VCaP (cell line): ENCODE measurements at regions not wholly inside any gene's neighbourhood (a gene's known extent, or its start where the extent isn't known, plus 50 kb on each side); places are given as distances from the start of the nearest gene placed in this dataset.

Experiments used
- H3K27ac ChIP-seq: fragments of 450-650 bp; 2 replicates; pipeline ENCODE4 v1.5.1; 2017
- CTCF ChIP-seq: fragments of 450-650 bp; conservative IDR thresholded peaks from 2 replicates; pipeline ENCODE4 v1.5.1; 2017; ENCODE audit warnings: mild to moderate bottlenecking, moderate library complexity

GRCh38 chr22:26903030-26903856 is 245.9 kb downstream of the MIAT start:
- TF ChIP-seq CTCF: no peak
- H3K27ac ChIP-seq: no peak overlapping the region

GRCh38 chr22:26904483-26904882 is 247.1 kb downstream of the MIAT start:
- no peak for TF ChIP-seq CTCF
- no peak overlapping the region for H3K27ac ChIP-seq

GRCh38 chr22:26905076-26905475 is 247.7 kb downstream of the MIAT start:
- no peak overlapping the region for H3K27ac ChIP-seq
- TF ChIP-seq CTCF: no peak

GRCh38 chr22:26905640-26906039 is 248.3 kb downstream of the MIAT start:
- no peak for TF ChIP-seq CTCF
- H3K27ac ChIP-seq: no peak overlapping the region

- no peak overlapping the region for H3K27ac ChIP-seq
- TF ChIP-seq CTCF: no peak
These were observed 249.1 kb downstream of the MIAT start for GRCh38 chr22:26906464-26906863.

GRCh38 chr22:26907366-26907765 is 250.0 kb downstream of the MIAT start:
- no peak for TF ChIP-seq CTCF
- H3K27ac ChIP-seq: no peak overlapping the region

- H3K27ac ChIP-seq: no peak overlapping the region
- TF ChIP-seq CTCF: no peak
These were observed 253.5 kb downstream of the MIAT start for GRCh38 chr22:26910845-26911244.
